ENCODE measurements at regions not wholly inside any gene's neighbourhood (a gene's known extent, or its start where the extent isn't known, plus 50 kb on each side); places are given as distances from the start of the nearest gene placed in this dataset.

DNA sequence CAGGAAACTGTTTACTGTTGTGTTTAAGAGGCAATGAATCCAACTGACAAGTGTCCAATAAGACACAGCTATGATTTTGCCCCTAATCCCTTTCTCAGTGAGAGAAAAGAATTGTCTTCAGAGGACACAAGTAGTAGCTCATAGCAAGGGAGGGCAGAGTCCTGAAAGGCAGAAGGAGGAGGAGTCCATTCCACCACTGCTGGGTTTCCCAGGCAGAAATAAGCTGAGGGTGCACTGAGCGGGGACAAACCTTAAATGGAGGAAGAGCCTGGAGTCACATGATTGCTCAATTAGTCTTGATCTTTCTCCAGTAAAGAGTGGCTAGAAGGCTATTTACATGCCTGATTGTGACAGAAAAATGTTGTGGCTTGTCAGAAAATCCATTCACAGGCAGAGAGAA, 573.8 kb downstream of the POM121L12 start:
- BruUV-seq (replicated peaks): no TSS peak
- DNase-seq (ENCODE audit: low read depth, low spot score): no peak
- Histone ChIP-seq H3K27ac (ENCODE audit: low read length) (no peak overlapping the region), H3K27me3 (ENCODE audit: control insufficient read depth, insufficient read depth, low read length) (no peaks in the 10 kb centered on the region), H3K4me1 (ENCODE audit: control insufficient read depth, insufficient read depth, low read length) (no peaks in the 10 kb centered on the region), H3K4me3 (ENCODE audit: low read depth in 2 of 2, low read length in 2 of 2) (no peak overlapping the region), H3K36me3 (ENCODE audit: control insufficient read depth, insufficient read depth, low read length) (no peaks in the 10 kb centered on the region), H3K9me3 (ENCODE audit: control insufficient read depth, insufficient read depth, low read depth, low read length) (no peaks in the 10 kb centered on the region)
- CTCF ChIA-PET: no interaction called here
- in situ Hi-C loops (cut with HindIII; ENCODE audit: low pct_unique_long_range_greater_than_20kb, low sequenced_read_pairs): no loop called here
- POLR2A ChIA-PET: no interaction called here
- ATAC-seq: no peak
- no peak for TF ChIP-seq TCF7L2 (IDR thresholded peaks at IDR 0.05; ENCODE audit: low read depth, low read length)
- TF ChIP-seq POLR2AphosphoS5 (IDR thresholded peaks at IDR 0.05; ENCODE audit: low read depth, low read length): no peak
- TF ChIP-seq, protein P1, sequence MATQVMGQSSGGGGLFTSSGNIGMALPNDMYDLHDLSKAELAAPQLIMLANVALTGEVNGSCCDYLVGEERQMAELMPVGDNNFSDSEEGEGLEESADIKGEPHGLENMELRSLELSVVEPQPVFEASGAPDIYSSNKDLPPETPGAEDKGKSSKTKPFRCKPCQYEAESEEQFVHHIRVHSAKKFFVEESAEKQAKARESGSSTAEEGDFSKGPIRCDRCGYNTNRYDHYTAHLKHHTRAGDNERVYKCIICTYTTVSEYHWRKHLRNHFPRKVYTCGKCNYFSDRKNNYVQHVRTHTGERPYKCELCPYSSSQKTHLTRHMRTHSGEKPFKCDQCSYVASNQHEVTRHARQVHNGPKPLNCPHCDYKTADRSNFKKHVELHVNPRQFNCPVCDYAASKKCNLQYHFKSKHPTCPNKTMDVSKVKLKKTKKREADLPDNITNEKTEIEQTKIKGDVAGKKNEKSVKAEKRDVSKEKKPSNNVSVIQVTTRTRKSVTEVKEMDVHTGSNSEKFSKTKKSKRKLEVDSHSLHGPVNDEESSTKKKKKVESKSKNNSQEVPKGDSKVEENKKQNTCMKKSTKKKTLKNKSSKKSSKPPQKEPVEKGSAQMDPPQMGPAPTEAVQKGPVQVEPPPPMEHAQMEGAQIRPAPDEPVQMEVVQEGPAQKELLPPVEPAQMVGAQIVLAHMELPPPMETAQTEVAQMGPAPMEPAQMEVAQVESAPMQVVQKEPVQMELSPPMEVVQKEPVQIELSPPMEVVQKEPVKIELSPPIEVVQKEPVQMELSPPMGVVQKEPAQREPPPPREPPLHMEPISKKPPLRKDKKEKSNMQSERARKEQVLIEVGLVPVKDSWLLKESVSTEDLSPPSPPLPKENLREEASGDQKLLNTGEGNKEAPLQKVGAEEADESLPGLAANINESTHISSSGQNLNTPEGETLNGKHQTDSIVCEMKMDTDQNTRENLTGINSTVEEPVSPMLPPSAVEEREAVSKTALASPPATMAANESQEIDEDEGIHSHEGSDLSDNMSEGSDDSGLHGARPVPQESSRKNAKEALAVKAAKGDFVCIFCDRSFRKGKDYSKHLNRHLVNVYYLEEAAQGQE (IDR thresholded peaks at IDR 0.05; ENCODE audit: insufficient read depth in 1 of 2, low read depth in 2 of 2, low read length in 1 of 2): no peak
- TF ChIP-seq SIN3A (IDR thresholded peaks at IDR 0.05; ENCODE audit: borderline replicate concordance, insufficient read depth, low read depth, low read length): no peak
- TF ChIP-seq, protein P2, sequence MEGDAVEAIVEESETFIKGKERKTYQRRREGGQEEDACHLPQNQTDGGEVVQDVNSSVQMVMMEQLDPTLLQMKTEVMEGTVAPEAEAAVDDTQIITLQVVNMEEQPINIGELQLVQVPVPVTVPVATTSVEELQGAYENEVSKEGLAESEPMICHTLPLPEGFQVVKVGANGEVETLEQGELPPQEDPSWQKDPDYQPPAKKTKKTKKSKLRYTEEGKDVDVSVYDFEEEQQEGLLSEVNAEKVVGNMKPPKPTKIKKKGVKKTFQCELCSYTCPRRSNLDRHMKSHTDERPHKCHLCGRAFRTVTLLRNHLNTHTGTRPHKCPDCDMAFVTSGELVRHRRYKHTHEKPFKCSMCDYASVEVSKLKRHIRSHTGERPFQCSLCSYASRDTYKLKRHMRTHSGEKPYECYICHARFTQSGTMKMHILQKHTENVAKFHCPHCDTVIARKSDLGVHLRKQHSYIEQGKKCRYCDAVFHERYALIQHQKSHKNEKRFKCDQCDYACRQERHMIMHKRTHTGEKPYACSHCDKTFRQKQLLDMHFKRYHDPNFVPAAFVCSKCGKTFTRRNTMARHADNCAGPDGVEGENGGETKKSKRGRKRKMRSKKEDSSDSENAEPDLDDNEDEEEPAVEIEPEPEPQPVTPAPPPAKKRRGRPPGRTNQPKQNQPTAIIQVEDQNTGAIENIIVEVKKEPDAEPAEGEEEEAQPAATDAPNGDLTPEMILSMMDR (IDR thresholded peaks at IDR 0.05): no peak
- intact Hi-C loops (cut with micrococcal nuclease; ENCODE audit: unreplicated experiment): no loop called here

DNA sequence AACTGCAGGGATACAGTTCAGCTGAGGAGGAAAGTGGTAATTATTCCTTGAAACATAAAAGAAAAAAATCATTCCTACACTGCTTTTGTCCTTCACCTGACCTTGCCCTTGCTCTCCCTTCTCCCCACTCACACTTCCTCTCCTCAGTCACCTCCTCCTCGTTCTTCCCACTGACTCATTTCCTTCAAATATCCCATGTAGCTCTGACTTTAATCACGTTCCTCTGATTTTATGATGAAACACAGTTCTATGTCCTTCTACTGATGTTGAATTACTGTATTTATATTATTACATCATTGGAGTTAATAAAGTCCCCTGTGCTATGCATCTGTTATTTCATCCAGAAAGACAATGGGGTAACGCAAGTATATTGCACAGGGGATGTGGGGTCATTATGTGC, 575.6 kb downstream of the POM121L12 start:
- in situ Hi-C loops (cut with HindIII; ENCODE audit: low pct_unique_long_range_greater_than_20kb, low sequenced_read_pairs) (no loop called here), intact Hi-C loops (cut with micrococcal nuclease; ENCODE audit: unreplicated experiment) (no loop called here)
- TF ChIP-seq SIN3A (IDR thresholded peaks at IDR 0.05; ENCODE audit: borderline replicate concordance, insufficient read depth, low read depth, low read length) (no peak), POLR2AphosphoS5 (IDR thresholded peaks at IDR 0.05; ENCODE audit: low read depth, low read length) (no peak), TCF7L2 (IDR thresholded peaks at IDR 0.05; ENCODE audit: low read depth, low read length) (no peak)
- TF ChIP-seq, protein P2 (IDR thresholded peaks at IDR 0.05): no peak
- TF ChIP-seq, protein P1 (IDR thresholded peaks at IDR 0.05; ENCODE audit: insufficient read depth in 1 of 2, low read depth in 2 of 2, low read length in 1 of 2): no peak
- no peaks in the 10 kb centered on the region for H3K4me1 ChIP-seq (ENCODE audit: control insufficient read depth, insufficient read depth, low read length)
- DNase-seq (ENCODE audit: low read depth, low spot score): no peak
- H3K9me3 ChIP-seq (ENCODE audit: control insufficient read depth, insufficient read depth, low read depth, low read length): no peaks in the 10 kb centered on the region; the same call in 1 of the 2 replicates
- no peak for ATAC-seq
- H3K4me3 ChIP-seq (ENCODE audit: low read depth in 2 of 2, low read length in 2 of 2): no peak overlapping the region
- H3K27ac ChIP-seq (ENCODE audit: low read length): no peak overlapping the region
- ChIA-PET POLR2A (no interaction called here), CTCF (no interaction called here)
- no TSS peak for BruUV-seq (replicated peaks)
- H3K27me3 ChIP-seq (ENCODE audit: control insufficient read depth, insufficient read depth, low read length): no peaks in the 10 kb centered on the region
- no peaks in the 10 kb centered on the region for H3K36me3 ChIP-seq (ENCODE audit: control insufficient read depth, insufficient read depth, low read length)
